22Rv1 (cell line): ENCODE measurements at regions not wholly inside any gene's neighbourhood (a gene's known extent, or its start where the extent isn't known, plus 50 kb on each side); places are given as distances from the start of the nearest gene placed in this dataset.

ENCODE experiments used
- ZFX ChIP-seq: fragments of 450-650 bp; IDR thresholded peaks from 2 replicates; pipeline ENCODE4 v1.6.1; 2017; ENCODE audit warnings: antibody characterized with exemption, borderline replicate concordance
- TF ChIP-seq, protein P1 (sequence below): fragments of 450-650 bp; IDR thresholded peaks from 2 replicates; pipeline ENCODE4 v1.5.1; 2017; ENCODE audit warnings: mild to moderate bottlenecking

DNA sequence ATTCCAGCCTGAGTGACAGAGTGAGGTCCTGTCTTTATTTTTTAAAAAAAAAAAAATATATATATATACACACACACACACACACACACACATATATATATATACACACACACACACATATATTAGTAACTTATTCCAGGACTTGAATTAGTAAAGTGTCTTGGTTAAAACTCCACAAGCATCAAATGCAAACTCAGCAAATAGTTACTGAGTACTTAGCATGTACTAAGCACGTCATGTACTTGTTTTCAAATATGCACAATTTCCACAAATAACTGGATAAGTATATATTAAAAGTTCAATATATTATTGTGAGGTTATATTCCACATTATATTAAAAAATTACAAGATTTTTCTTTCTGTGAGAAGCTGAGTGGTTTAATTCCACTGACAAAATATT is 304.7 kb downstream of the ZEB2 start:
- TF ChIP-seq, protein P1, sequence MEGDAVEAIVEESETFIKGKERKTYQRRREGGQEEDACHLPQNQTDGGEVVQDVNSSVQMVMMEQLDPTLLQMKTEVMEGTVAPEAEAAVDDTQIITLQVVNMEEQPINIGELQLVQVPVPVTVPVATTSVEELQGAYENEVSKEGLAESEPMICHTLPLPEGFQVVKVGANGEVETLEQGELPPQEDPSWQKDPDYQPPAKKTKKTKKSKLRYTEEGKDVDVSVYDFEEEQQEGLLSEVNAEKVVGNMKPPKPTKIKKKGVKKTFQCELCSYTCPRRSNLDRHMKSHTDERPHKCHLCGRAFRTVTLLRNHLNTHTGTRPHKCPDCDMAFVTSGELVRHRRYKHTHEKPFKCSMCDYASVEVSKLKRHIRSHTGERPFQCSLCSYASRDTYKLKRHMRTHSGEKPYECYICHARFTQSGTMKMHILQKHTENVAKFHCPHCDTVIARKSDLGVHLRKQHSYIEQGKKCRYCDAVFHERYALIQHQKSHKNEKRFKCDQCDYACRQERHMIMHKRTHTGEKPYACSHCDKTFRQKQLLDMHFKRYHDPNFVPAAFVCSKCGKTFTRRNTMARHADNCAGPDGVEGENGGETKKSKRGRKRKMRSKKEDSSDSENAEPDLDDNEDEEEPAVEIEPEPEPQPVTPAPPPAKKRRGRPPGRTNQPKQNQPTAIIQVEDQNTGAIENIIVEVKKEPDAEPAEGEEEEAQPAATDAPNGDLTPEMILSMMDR, result no peak
- TF ChIP-seq ZFX, result no peak
